PC-3 (cell line): ENCODE measurements at regions not wholly inside any gene's neighbourhood (a gene's known extent, or its start where the extent isn't known, plus 50 kb on each side); places are given as distances from the start of the nearest gene placed in this dataset.

ENCODE experiments used
- CTCF ChIP-seq: fragments of 300-600 bp; sonication (generic); conservative IDR thresholded peaks from 2 replicates; pipeline ENCODE4 v1.5.1; 2017; ENCODE audit warnings: antibody characterized with exemption, low read depth, mild to moderate bottlenecking, low read length
- EZH2 ChIP-seq: fragments of 300-600 bp; sonication (generic); IDR thresholded peaks from one replicate; pipeline ENCODE4 v1.6.1; 2017; ENCODE audit warnings: antibody characterized with exemption, mild to moderate bottlenecking, low read length; ENCODE audit not compliant: unreplicated experiment
- EZH2phosphoT487 ChIP-seq: fragments of 300-600 bp; sonication (generic); IDR thresholded peaks from 2 replicates; pipeline ENCODE4 v1.6.1; 2018; ENCODE audit warnings: mild to moderate bottlenecking, antibody characterized with exemption, low read length, borderline replicate concordance

GRCh38 chr16:54422159-54422558 lies 135.6 kb upstream of the IRX3 start:
- TF ChIP-seq CTCF (no peak), EZH2 (no peak), EZH2phosphoT487 (no peak)
